ENCODE measurements at regions not wholly inside any gene's neighbourhood (a gene's known extent, or its start where the extent isn't known, plus 50 kb on each side); places are given as distances from the start of the nearest gene placed in this dataset.

DNA sequence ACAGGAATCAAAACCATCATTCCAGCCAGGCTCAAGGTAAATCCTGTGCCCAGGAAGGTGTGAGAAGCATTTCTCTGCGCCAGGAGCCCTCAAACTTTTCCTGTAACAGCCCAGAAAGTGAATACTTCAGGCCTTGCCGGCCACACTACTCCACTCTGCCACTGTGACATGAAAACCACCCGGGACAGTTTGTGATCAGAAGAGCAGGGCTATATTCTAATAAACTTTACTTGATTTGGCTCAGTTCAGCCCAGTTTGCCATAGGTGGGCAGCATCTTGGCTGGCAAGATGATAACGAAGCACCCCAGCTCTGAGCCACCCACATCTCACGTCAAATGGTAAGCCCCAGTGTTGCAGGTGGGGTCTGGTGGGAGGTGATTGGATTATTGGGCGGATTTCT is 249.4 kb downstream of the DLL1 start:
- Mint-ChIP-seq H3K4me1 (peaks cover 0 to 2% (median 0%) of the 10 kb centered on the region in 4 donors), H3K27ac (no peak overlapping the region), H3K27me3 (no peaks in the 10 kb centered on the region), H3K4me3 (no peak overlapping the region), H3K9me3 (peaks cover 0 to 5% (median 1%) of the 10 kb centered on the region in 7 donors), H3K36me3 (no peaks in the 10 kb centered on the region)
- H3K36me3 ChIP-seq (ENCODE audit: control insufficient read depth, insufficient read depth, low read length), result no peaks in the 10 kb centered on the region
- H3K9me3 ChIP-seq (ENCODE audit: control insufficient read depth in 2 of 2, low read length in 2 of 2), result no peaks in the 10 kb centered on the region
- H3K27me3 ChIP-seq (ENCODE audit: control insufficient read depth, insufficient read depth, low read length), result no peaks in the 10 kb centered on the region
- no peak for DNase-seq
- ATAC-seq (ENCODE audit: low read depth in 2 of 2), result no peak
- no peak overlapping the region for H3K4me3 ChIP-seq (ENCODE audit: low read depth, low read length)
- no peak overlapping the region for H3K27ac ChIP-seq (ENCODE audit: insufficient read depth, low read length, poor library complexity, severe bottlenecking)
- H3K4me1 ChIP-seq (ENCODE audit: control insufficient read depth, insufficient read depth, low read length, poor library complexity, severe bottlenecking), result no peaks in the 10 kb centered on the region

DNA sequence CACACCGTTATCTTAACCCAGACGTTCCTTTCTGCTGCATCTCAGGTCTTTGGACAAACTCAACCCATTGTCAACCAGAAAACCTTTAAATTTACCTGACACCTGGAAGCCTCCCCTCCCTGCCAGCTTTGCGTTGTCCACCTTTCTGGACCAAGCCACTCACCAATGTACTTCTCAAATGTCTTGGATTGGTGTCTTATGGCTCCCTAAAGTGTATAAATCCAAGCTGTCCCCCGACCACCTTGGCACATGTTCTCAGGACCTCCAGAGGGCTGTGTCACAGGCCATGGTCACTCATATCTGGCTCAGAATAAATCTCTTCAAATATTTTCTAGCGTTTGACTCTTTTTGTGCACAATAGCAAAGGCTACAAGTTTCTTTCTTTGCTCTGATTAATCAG is 250.0 kb downstream of the DLL1 start:
- no peaks in the 10 kb centered on the region for H3K27me3 ChIP-seq (ENCODE audit: control insufficient read depth, insufficient read depth, low read length)
- Mint-ChIP-seq H3K4me1 (no peaks in the 10 kb centered on the region), H3K4me3 (no peak overlapping the region), H3K9me3 (peaks cover 0 to 10% (median 4%) of the 10 kb centered on the region in 7 donors), H3K27ac (no peak overlapping the region), H3K36me3 (no peaks in the 10 kb centered on the region), H3K27me3 (no peaks in the 10 kb centered on the region)
- no peak overlapping the region for H3K27ac ChIP-seq (ENCODE audit: insufficient read depth, low read length, poor library complexity, severe bottlenecking)
- H3K36me3 ChIP-seq (ENCODE audit: control insufficient read depth, insufficient read depth, low read length), result no peaks in the 10 kb centered on the region
- no peak for ATAC-seq (ENCODE audit: low read depth in 2 of 2)
- no peaks in the 10 kb centered on the region for H3K4me1 ChIP-seq (ENCODE audit: control insufficient read depth, insufficient read depth, low read length, poor library complexity, severe bottlenecking)
- no peak for DNase-seq
- H3K4me3 ChIP-seq (ENCODE audit: low read depth, low read length), result no peak overlapping the region
- peaks cover 2 to 3% of the 10 kb centered on the region in 2 experiments for H3K9me3 ChIP-seq (ENCODE audit: control insufficient read depth in 2 of 2, low read length in 2 of 2)

DNA sequence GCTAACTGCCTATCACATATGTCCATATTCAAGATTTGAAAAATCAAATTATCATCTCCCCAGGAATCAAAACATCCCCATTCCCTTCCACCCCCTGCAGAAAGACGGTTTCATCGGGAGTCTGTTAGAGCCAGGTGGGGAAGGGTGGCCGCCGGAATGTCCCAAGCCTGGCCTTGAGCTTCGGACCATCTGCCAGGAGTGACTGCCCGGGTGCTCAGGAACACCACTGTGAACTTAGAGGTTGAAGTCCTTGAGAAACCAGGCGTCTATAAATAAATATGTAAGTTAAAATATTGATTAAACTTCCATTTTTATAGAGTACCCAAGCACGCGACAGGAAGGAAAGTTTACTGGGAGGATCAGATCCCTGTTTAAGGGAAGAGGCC is 250.8 kb downstream of the DLL1 start:
- Histone ChIP-seq H3K36me3 (ENCODE audit: control insufficient read depth, insufficient read depth, low read length) (no peaks in the 10 kb centered on the region), H3K4me3 (ENCODE audit: low read depth, low read length) (no peak overlapping the region), H3K4me1 (ENCODE audit: control insufficient read depth, insufficient read depth, low read length, poor library complexity, severe bottlenecking) (no peaks in the 10 kb centered on the region), H3K9me3 (ENCODE audit: control insufficient read depth in 2 of 2, low read length in 2 of 2) (peaks cover 2 to 8% of the 10 kb centered on the region in 2 experiments), H3K27ac (ENCODE audit: insufficient read depth, low read length, poor library complexity, severe bottlenecking) (no peak overlapping the region), H3K27me3 (ENCODE audit: control insufficient read depth, insufficient read depth, low read length) (no peaks in the 10 kb centered on the region)
- ATAC-seq (ENCODE audit: low read depth in 2 of 2) (no peak), DNase-seq (no peak)
- no peak overlapping the region for H3K4me3 Mint-ChIP-seq
- H3K36me3 Mint-ChIP-seq, result no peaks in the 10 kb centered on the region
- no peaks in the 10 kb centered on the region for H3K4me1 Mint-ChIP-seq
- H3K9me3 Mint-ChIP-seq, result peaks cover 0 to 10% (median 4%) of the 10 kb centered on the region in 7 donors
- no peaks in the 10 kb centered on the region for H3K27me3 Mint-ChIP-seq
- no peak overlapping the region for H3K27ac Mint-ChIP-seq

DNA sequence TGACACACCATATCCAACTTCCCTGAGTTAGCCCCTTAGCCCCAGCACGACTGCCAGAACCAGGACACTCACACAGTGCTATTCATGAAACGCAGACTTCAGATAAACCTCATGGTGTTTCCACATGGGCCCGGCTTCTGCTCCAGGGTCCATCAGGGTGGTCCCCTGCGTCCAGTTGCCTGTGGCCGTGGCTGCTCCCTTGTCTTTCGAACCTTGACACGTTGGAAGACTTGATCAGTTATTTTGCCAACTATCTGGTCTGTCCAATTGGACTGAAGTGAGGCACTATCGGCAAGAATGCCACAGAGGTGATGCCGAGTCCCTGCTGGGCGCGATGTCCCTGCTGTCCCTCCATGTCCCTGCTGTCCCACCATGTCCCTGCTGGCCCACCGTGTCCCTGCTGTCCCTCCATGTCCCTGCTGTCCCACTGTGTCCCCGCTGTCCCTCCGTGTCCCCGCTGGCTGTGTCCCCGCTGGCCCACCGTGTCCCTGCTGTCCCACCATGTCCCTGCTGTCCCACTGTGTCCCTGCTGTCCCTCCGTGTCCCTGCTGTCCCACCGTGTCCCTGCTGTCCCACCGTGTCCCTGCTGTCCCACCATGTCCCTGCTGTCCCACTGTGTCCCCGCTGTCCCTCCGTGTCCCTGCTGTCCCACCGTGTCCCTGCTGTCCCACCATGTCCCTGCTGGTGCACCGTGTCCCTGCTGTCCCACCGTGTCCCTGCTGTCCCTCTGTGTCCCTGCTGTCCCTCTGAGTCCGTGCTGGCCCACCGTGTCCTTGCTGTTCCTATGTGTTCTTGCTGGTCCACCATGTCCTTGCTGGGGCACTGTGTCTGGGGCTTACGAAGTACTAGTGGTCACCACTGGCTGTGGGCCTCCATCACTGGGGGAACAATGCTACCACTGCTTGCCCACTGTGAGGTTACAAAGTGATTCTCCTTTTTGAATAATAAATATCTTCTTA is 251.4 kb downstream of the DLL1 start:
- no peak for ATAC-seq (ENCODE audit: low read depth in 2 of 2)

DNA sequence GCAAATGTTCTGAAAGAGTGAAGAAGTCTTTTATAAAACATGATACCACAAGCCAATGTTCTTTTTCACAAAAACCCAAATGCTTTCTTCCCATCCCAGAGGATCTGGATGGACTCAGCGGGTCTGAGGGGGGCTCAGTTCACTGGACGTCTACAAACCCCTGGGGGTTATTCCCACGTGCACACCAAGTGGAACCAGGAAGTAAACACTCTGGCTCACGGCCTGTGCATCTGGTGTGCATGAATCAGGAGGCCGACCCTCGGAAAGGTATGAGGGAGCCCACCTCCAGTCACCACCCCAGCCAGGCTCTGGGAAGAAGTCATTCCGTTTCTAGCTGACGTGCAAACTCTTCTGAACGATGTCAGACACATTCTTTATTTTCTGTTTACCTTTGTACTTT is 252.2 kb downstream of the DLL1 start:
- no peak for ATAC-seq (ENCODE audit: low read depth in 2 of 2)

More for the DNA sequence above, 251.4 kb downstream of the DLL1 start:
- Mint-ChIP-seq H3K27ac (no peak overlapping the region), H3K4me3 (no peak overlapping the region), H3K4me1 (no peaks in the 10 kb centered on the region), H3K27me3 (no peaks in the 10 kb centered on the region), H3K9me3 (peaks cover 0 to 10% (median 4%) of the 10 kb centered on the region in 7 donors), H3K36me3 (no peaks in the 10 kb centered on the region)
- H3K27me3 ChIP-seq (ENCODE audit: control insufficient read depth, insufficient read depth, low read length), result no peaks in the 10 kb centered on the region
- no peak overlapping the region for H3K4me3 ChIP-seq (ENCODE audit: low read depth, low read length)
- no peak for DNase-seq
- H3K36me3 ChIP-seq (ENCODE audit: control insufficient read depth, insufficient read depth, low read length), result no peaks in the 10 kb centered on the region
- no peak overlapping the region for H3K27ac ChIP-seq (ENCODE audit: insufficient read depth, low read length, poor library complexity, severe bottlenecking)
- H3K9me3 ChIP-seq (ENCODE audit: control insufficient read depth in 2 of 2, low read length in 2 of 2), result peaks cover 2 to 8% of the 10 kb centered on the region in 2 experiments
- H3K4me1 ChIP-seq (ENCODE audit: control insufficient read depth, insufficient read depth, low read length, poor library complexity, severe bottlenecking), result no peaks in the 10 kb centered on the region

DNA sequence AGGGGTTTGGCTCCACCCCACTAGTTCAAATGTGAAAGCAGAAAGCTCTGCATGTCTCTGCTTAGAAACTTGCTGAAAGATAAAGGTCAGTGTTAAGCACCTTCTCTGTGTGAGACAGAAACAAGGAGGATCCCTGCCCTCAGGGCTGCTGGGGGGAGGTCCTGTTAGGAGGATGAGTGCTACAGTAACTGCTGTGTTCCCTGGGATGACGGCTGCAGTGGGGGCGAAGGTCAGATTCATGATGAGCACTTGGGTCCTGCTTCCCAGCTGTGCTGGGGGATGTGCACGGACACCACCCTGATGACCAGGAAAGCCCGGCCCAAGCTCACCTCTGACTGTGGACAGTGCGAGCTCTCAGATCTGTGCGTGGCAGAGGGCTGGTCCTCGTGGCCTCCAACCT is 252.6 kb downstream of the DLL1 start:
- Mint-ChIP-seq H3K36me3 (no peaks in the 10 kb centered on the region), H3K4me1 (no peaks in the 10 kb centered on the region), H3K9me3 (peaks cover 0 to 10% (median 5%) of the 10 kb centered on the region in 7 donors), H3K27ac (no peak overlapping the region), H3K27me3 (no peaks in the 10 kb centered on the region), H3K4me3 (no peak overlapping the region)
- Histone ChIP-seq H3K4me1 (ENCODE audit: control insufficient read depth, insufficient read depth, low read length, poor library complexity, severe bottlenecking) (no peaks in the 10 kb centered on the region), H3K9me3 (ENCODE audit: control insufficient read depth in 2 of 2, low read length in 2 of 2) (peaks cover 2 to 8% of the 10 kb centered on the region in 2 experiments), H3K4me3 (ENCODE audit: low read depth, low read length) (no peak overlapping the region), H3K27ac (ENCODE audit: insufficient read depth, low read length, poor library complexity, severe bottlenecking) (no peak overlapping the region), H3K36me3 (ENCODE audit: control insufficient read depth, insufficient read depth, low read length) (no peaks in the 10 kb centered on the region), H3K27me3 (ENCODE audit: control insufficient read depth, insufficient read depth, low read length) (no peaks in the 10 kb centered on the region)
- ATAC-seq (ENCODE audit: low read depth in 2 of 2), result no peak
- DNase-seq, result no peak

More for the DNA sequence above, 252.2 kb downstream of the DLL1 start:
- Histone ChIP-seq H3K27ac (ENCODE audit: insufficient read depth, low read length, poor library complexity, severe bottlenecking) (no peak overlapping the region), H3K9me3 (ENCODE audit: control insufficient read depth in 2 of 2, low read length in 2 of 2) (peaks cover 2 to 8% of the 10 kb centered on the region in 2 experiments), H3K4me1 (ENCODE audit: control insufficient read depth, insufficient read depth, low read length, poor library complexity, severe bottlenecking) (no peaks in the 10 kb centered on the region), H3K27me3 (ENCODE audit: control insufficient read depth, insufficient read depth, low read length) (no peaks in the 10 kb centered on the region), H3K36me3 (ENCODE audit: control insufficient read depth, insufficient read depth, low read length) (no peaks in the 10 kb centered on the region), H3K4me3 (ENCODE audit: low read depth, low read length) (no peak overlapping the region)
- Mint-ChIP-seq H3K36me3 (no peaks in the 10 kb centered on the region), H3K4me3 (no peak overlapping the region), H3K27ac (no peak overlapping the region), H3K4me1 (no peaks in the 10 kb centered on the region), H3K27me3 (no peaks in the 10 kb centered on the region), H3K9me3 (peaks cover 0 to 10% (median 4%) of the 10 kb centered on the region in 7 donors)
- no peak for DNase-seq

DNA sequence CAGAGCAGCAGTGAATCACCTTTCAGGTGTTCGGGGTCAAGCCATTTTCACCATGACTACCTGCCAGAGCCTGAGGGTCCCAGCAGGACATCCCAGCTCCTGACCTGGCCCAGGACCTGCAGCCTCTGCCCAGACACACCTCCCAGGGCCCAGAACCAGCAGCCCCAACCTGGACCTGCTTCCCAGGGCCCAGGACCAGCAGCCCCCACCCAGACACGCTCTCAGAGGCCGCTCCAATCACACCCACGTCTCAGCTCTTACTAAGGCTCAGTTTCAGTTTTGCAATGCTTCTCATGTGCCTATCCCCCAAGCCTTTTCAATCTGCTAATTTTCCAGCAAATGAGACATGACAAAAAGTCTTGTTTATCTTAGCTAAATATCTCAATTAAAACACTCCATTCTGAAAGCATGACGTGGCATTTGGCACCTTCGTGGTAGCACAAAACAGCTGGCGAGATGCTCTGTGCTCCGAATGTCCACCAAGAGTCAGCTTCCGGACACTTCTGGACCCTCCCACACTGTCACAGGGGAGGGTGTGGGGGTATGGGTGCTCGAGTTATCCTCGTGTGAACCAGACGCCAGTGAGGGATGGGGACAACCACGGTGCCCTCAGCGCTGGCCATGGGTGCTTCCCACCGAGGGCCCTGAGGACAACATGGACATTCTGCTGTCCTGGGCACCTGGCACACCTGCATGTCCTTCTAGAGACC is 253.2 kb downstream of the DLL1 start:
- H3K4me1 ChIP-seq (ENCODE audit: control insufficient read depth, insufficient read depth, low read length, poor library complexity, severe bottlenecking), result no peaks in the 10 kb centered on the region
- Mint-ChIP-seq H3K9me3 (peaks cover 0 to 10% (median 6%) of the 10 kb centered on the region in 7 donors), H3K36me3 (no peaks in the 10 kb centered on the region), H3K4me3 (no peak overlapping the region), H3K27me3 (no peaks in the 10 kb centered on the region), H3K27ac (no peak overlapping the region), H3K4me1 (no peaks in the 10 kb centered on the region)
- H3K27ac ChIP-seq (ENCODE audit: insufficient read depth, low read length, poor library complexity, severe bottlenecking), result no peak overlapping the region
- no peak overlapping the region for H3K4me3 ChIP-seq (ENCODE audit: low read depth, low read length)
- H3K27me3 ChIP-seq (ENCODE audit: control insufficient read depth, insufficient read depth, low read length), result no peaks in the 10 kb centered on the region
- no peaks in the 10 kb centered on the region for H3K36me3 ChIP-seq (ENCODE audit: control insufficient read depth, insufficient read depth, low read length)
- peaks cover 2 to 8% of the 10 kb centered on the region in 2 experiments for H3K9me3 ChIP-seq (ENCODE audit: control insufficient read depth in 2 of 2, low read length in 2 of 2)
- ATAC-seq (ENCODE audit: low read depth in 2 of 2), result no peak
- DNase-seq, result no peak
